HG02852 (cell line): ENCODE measurements at regions not wholly inside any gene's neighbourhood (a gene's known extent, or its start where the extent isn't known, plus 50 kb on each side); places are given as distances from the start of the nearest gene placed in this dataset.

ENCODE experiments used
- ATAC-seq: cut with Tn5 transposase; IDR thresholded peaks from one replicate; pipeline ENCODE4 v1.9.1; 2021; ENCODE audit warnings: mild to moderate bottlenecking, moderate library complexity; ENCODE audit not compliant: unreplicated experiment

DNA sequence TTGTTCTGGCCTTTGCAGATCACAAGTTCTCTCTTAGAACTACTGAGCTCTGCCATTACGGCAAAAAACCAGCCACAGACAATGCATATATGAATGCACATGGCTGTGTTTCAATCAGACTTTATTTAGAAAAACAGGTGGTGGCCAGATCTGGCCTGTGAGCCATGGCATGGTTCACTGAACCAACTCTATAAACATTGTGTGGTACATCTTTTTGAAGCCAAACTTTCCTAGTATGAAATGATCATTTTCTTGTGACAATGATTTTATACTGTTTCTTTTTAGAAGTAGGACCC, 65.9 kb upstream of the AMZ2 start:
- peak; percentile 42 for ATAC-seq

DNA sequence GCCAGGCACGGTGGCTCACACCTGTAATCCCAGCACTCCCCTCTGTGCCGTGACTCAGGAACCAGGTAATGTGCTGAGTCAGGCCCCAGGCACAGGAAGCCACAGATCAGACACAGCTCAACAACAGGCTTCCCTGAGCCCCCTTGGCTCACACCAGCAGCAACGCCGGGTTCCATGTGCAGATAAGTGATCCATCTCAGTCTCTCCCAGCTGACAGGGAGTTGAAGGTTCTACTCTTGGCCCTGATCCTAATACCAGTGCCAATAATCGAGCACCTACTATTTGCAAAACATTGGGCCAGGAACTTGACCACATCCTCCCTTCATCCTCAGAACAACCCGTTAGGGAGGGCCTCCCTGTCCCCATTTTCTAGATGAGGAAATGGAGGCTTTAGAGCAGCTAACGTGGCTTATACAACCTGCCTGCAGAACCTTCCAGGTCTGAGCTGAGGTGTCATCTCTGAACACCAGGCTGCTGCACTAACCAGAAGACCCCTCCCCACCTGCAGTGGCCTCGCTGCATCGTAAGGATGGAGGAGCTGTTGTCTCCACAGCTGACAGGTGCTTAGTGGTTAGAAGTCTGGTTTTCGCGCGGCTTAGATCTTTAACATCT, 64.8 kb upstream of the AMZ2 start:
- peak; percentile 39 for ATAC-seq

DNA sequence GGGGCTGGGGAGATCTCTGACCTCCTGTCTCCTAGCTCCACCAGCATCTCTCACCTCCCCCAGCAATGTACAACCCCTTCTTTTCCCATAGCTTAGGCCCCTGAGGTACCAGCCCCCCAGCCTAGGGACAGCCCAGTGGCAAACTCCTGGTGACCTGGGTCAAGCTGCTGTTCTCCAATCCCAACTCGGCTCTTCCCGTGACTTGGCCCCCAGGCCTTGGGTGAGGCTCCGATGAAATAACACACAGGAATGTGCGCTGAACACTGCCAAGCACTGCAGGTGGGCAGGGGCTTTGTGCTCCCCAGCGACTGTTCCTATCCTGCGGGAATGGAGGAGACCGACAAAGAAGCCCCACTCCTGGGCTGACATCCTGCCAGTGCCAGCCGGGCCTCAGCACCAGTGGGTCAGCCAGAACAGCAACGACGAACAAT, 63.7 kb upstream of the AMZ2 start:
- no peak for ATAC-seq

DNA sequence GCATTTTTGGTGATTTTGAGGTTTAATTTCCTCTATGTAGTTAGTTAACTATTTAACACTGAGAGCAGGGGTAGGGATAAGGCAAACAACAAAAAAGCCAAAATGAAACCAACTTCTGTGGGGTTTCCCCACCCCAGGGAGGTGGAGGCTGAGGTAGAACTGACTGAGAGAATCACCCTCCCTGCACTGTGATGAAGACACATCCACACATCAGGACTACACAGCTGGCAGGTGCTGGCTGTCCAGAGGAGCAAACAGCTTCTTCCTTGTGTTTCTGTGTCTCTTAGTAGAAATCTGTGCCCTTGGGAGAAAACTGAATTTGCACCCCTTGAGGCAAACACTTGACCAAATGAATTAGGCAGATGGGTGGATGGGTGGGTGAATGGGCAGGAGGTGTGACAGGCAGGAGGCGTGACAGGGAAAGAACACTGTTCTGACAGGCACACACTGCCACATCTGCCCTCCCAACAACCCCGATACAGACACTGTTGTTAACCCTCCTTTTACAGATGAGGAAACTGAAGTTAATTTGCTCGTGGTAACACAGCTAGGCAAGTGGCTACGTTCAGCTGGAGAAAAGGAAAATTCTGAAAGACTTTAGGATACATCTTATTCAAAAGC, 62.9 kb upstream of the AMZ2 start:
- ATAC-seq = peak; percentile 60

DNA sequence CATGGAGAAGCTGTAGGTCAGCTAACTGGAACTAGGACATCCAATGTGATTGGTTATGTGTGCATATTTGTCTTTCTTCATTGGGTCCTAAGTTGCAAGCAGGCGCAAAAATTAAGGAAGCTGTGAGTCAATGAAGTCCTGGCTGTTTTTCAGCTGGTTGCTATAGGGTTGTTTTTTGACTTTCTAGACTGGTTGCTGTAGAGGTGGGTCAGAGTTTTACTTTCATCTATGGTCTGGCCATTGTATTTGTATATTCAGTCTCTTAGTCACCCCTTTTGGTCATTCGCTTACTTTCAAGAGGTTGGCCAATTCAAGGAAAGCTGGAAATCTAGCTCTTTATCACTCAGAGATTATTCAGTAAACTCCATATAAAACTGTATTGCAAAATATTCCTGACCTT, 62.0 kb upstream of the AMZ2 start:
- ATAC-seq = no peak

DNA sequence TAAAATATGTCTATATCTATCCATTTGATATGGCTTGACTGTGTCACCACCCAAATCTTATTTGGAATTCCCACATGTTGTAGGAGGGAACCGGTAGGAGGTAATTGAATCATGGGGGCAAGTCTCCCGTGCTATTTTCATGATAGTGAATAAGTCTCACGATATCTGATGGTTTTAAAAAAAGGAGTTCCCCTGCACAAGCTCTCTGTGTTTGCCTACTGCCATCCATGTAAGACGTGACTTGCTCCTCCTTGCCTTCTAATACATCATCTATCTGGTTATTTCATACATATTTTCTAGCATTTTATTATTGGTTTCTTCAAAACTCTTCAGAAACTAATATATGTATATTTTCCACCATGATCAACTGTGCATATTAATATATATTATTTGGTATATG, 57.3 kb upstream of the AMZ2 start:
- ATAC-seq = no peak

DNA sequence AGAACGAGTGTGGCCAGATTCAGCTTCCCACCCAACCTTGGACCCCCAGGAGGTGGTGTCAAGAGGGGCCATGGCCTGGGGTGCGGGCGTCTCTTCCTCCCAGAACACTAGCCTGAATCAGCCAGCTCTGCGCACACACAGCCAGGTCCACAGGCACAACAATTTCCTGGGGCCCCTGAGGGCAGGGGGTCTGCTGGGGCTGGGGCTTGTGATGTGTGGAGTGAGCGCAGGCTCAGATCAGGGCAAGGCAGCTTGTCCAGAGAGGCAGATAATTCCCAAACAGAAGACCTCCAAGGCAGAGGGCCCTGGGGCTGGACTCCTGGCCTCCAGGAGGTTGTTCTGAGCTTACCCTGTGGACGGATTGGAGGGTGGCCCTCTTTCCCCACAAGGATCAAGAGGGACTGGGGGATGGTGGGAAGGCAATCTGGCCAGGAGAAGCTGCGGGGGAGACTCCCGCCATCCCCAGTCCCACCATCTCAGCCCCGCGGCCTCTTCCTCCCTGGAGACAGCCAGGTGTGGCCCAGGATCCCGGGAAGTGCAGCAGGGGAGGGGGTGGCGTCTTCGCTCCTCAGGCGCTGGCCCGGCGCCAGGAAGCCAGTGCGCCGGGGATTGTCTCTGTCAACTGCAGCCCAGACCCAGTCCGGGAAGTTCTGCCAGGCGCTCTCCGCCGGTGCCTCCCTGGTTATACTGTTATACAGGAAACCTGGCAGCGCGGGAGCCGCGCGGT, 52.0 kb upstream of the AMZ2 start:
- no peak for ATAC-seq

DNA sequence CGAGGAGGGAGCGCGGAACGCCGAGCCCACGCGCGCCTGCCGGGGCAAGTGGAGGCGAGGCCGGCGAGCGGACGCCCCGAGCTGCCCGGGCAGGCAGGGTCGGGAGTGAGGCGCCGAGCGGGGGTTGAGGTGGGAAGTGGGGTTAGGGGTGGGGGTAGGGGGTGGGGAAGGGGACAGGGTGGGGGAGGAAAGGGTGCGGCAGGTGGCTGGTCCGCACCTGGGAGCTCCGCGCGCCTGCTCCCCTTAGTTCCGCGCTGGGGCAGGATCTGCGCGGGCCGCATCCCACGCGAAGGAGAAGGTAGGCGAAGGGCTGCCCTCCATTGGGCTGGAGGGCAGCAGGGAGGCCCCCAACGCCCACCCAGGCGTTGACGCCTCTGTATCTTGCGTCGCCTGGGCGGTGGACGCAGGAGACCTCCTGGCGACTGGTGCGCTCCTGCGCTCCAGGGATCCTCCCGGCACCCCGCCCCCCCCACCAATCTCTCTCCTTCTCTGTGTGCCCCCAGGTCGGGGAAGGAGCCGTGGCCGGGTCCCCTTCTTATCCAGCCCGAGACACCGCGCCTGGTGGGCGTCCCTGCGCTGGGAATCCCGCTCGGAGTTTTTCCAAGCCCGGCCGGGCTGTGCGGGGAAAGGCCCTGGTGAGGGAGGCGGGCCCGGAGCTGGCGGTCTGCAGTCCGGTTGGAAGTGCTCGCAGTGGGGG, 51.3 kb upstream of the AMZ2 start:
- ATAC-seq = no peak

DNA sequence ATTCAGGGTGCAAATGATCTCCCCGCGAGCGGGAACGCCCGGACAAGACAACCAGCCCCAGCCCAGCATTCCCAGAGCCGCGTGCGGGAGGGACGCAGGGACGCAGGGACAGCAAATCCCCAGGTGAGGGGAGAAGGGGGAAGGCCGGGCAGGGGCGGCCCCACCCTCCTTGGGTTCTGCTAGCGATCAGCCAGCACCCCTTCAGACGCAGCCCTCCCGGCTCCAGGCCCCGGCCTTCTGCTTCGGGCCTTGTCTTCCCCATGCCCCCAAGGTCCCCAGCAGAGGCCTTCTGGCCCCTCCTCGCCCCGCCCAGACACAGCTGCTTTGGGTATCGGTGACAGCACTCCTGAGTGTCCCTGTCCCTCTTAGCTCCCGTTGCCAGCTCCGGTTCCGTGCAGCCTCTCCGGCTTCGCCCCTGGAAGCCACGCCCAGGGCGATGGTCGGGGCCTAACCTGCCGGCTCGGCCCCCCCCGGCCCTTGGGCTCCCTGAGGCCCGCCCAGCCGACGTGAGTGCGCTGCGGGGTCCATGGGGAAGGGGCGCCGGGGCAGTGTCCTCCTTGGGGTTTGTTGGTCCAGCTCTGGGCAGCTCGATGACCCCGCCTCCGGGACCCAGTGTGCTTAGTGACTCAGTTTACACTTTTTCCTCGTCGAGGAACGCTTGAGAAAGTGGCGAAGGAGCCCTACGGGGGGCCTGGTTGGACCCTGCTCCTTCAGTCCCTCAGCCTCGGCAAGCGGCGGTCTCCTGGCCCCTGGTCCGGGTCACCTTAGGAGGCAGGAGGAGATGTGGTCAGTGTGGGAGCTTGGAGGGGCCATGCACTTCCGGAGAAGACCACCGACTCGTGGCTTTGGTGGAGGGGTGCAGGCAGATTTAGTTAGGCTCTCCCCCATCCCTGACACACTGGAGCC, 50.5 kb upstream of the AMZ2 start:
- ATAC-seq = no peak

DNA sequence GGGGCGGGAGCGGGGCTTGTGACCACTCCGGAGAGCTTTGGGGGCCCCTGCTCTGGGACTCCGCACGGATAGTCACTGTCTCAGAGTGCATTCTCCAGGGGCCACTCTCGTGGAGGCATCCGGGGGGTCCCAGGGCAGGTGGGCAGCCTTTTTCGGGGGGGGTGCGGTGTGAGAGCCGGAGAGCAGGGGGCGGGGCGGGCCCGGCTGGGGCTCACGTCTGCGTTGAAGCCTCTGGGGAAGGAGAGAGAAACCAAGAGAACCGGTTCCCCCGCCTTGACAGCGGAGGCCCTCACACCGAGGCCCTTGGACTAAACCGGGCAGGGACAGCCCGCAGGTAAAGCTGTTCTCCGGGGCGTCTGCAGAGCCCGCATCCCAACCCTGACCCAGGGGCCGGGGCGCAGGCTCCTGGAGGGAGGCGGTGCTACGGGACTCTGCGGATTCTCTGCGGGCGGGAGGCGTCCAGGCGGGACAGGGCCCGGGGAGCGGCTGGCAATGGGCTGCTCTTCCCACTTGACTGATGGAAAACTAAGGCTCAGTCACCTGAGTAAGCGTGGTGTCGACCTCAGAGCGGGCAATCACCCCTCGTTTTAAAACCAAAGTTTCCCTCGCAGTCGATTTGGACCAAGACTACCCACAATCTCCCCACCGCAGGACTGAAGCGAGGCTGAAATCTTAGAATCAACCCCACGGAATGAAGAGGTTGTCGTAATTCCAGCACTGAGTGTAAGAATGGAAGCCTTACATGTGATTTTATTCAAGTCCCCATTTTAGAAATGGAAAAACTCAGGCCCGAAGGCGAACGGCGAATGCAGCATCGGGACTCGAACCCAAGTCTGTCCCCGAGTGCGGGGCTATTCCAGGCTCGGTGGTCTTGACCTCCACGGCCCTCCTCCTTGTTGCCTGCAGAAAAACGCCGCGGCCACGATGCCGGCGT, 49.6 kb upstream of the AMZ2 start:
- ATAC-seq = no peak
